CD4-positive, alpha-beta memory T cell (primary cell): ENCODE measurements at regions not wholly inside any gene's neighbourhood (a gene's known extent, or its start where the extent isn't known, plus 50 kb on each side); places are given as distances from the start of the nearest gene placed in this dataset.

Source experiments
- CTCF ChIA-PET: fragments of 350-600 bp; sonication (Branson Sonifier 250); formaldehyde crosslinking; loops from one replicate; lab custom pipeline; 2021; ENCODE audit warnings: inconsistent platforms; ENCODE audit not compliant: partially characterized antibody; lab: Charles Lee
- POLR2A ChIA-PET: fragments of 350-600 bp; sonication (Branson Sonifier 250); formaldehyde crosslinking; loops from one replicate; lab custom pipeline; 2021; ENCODE audit not compliant: partially characterized antibody; lab: Charles Lee
- DNase-seq, 5 donors: peaks; one replicate each; pipeline versions ENCODE4 v3.0.0 to v3.0.0-alpha.2; 2020 to 2022; ENCODE audit warnings: mixed read lengths in 1 of 5
- H3K27ac ChIP-seq: one replicate; pipeline ENCODE4 v1.7.0; 2013; ENCODE audit warnings: low read depth, low read length
- H3K27me3 ChIP-seq: 2 replicates; pipeline ENCODE4 v1.7.0; 2013; ENCODE audit warnings: mild to moderate bottlenecking, low read length, moderate library complexity; ENCODE audit not compliant: insufficient read depth
- H3K36me3 ChIP-seq: 2 replicates; pipeline ENCODE4 v1.7.0; 2013; ENCODE audit warnings: mild to moderate bottlenecking, low read length, moderate library complexity; ENCODE audit not compliant: insufficient read depth
- H3K4me1 ChIP-seq: 2 replicates; pipeline ENCODE4 v1.7.0; 2013; ENCODE audit warnings: mild to moderate bottlenecking, low read length, moderate library complexity; ENCODE audit not compliant: insufficient read depth
- H3K4me3 ChIP-seq, 2 donors: one replicate each; pipeline ENCODE4 v1.7.0; 2013; ENCODE audit warnings: low read length in 2 of 2, mild to moderate bottlenecking in 1 of 2
- H3K9me3 ChIP-seq, 2 donors: one replicate each; pipeline ENCODE4 v1.7.0; 2013; ENCODE audit warnings: low read length in 2 of 2, control low read depth in 1 of 2; ENCODE audit not compliant: control insufficient read depth in 1 of 2
- H3K27ac Mint-ChIP-seq, 7 donors: one replicate each; pipeline ENCODE4 v1.8.0; 2020 to 2021; ENCODE audit warnings: mixed read lengths in 7 of 7, mild to moderate bottlenecking in 6 of 7, inconsistent platforms in 3 of 7, moderate library complexity in 3 of 7
- H3K27me3 Mint-ChIP-seq, 2 donors: one replicate each; pipeline ENCODE4 v1.8.0; 2020 to 2021; ENCODE audit warnings: mixed read lengths in 2 of 2
- H3K36me3 Mint-ChIP-seq, 2 donors: one replicate each; pipeline ENCODE4 v1.8.0; 2020 to 2021; ENCODE audit warnings: mixed read lengths in 2 of 2, inconsistent platforms in 1 of 2, mild to moderate bottlenecking in 1 of 2
- H3K4me1 Mint-ChIP-seq, 4 donors: one replicate each; pipeline ENCODE4 v1.8.0; 2020 to 2021; ENCODE audit warnings: mixed read lengths in 4 of 4, mild to moderate bottlenecking in 1 of 4
- H3K4me3 Mint-ChIP-seq, 8 donors: one replicate each; pipeline ENCODE4 v1.8.0; 2020 to 2021; ENCODE audit warnings: mixed read lengths in 8 of 8, mild to moderate bottlenecking in 7 of 8, moderate library complexity in 6 of 8, inconsistent platforms in 3 of 8
- H3K9me3 Mint-ChIP-seq, 8 donors: one replicate each; pipeline ENCODE4 v1.8.0; 2020 to 2021; ENCODE audit warnings: mixed read lengths in 8 of 8, mild to moderate bottlenecking in 5 of 8, inconsistent platforms in 3 of 8, moderate library complexity in 1 of 8
- intact Hi-C: fragments of 100-400 bp; cut with micrococcal nuclease; formaldehyde crosslinking; loops from one replicate; pipeline ENCODE4 v1.15.1; 2023

DNA sequence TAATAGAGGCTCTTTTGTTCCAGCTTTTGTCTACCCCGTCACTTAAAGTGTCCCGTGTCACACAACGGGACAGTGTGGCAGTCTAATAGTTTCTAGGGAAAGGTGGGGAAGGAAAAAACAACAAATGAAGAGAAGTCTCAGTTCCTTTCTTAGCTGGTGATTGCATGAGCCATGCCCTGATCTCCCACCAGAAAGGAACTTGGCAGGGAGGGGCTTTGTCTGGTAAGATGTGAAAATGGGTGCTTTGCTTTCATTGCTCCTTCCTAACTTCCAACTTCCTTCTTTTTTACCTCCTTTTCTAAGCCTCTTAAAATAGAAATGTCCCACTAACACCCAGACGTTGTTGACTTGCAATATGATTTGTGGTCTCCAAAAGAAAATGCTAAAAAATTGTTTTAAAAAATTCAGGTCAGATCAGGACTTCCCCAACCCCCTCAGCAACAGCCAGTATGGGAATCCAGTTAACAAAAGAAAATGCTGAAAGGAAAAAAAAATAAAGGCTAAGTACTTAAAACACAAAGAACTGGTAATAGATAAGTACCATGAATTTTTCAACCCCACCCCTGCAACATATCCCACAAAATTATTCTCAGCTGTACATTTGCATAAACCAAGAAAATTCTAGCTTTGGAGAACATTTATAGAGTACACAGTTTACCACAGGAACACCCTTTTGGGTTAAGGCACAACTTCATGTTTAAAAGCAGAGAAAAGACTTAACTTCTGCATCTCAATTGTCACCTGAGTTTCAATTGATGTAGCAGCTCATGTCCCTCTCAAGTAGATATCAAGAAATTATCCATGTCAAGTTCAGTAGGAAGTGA, 106.2 kb downstream of the NIBAN1 start:
- POLR2A ChIA-PET = interaction anchor here (0.8 to 3.6 kb wide), 4 partner anchors 23 to 47 kb away, joined by 3 to 38 read pairs (median 4); no protein-coding TSS in a partner anchor
- H3K4me1 Mint-ChIP-seq = peaks cover 32 to 50% (median 39%) of the 10 kb centered on the region in 4 donors
- CTCF ChIA-PET = interaction anchor here (0.8 to 1.4 kb wide), 5 partner anchors 9 to 113 kb away, joined by 3 to 5 read pairs (median 3); partner anchors contain the start of gene NIBAN1
- peak overlapping the region in 5 of 8 donors; percentile 7 to 69 (median 57) for H3K4me3 Mint-ChIP-seq
- no peaks in the 10 kb centered on the region for H3K9me3 ChIP-seq
- intact Hi-C loops = loop anchor here (1.0 to 10.0 kb wide), 3 partner anchors 22 to 113 kb away; partner anchors contain the start of gene EDEM3
- peaks cover 0 to 3% (median 1%) of the 10 kb centered on the region in 8 donors for H3K9me3 Mint-ChIP-seq
- H3K36me3 ChIP-seq = no peaks in the 10 kb centered on the region
- H3K36me3 Mint-ChIP-seq = peaks cover 21 to 27% of the 10 kb centered on the region in 2 donors
- DNase-seq = no peak
- peaks cover 0 to 2% of the 10 kb centered on the region in 2 donors for H3K27me3 Mint-ChIP-seq
- H3K27ac ChIP-seq = peak overlapping the region; percentile 43
- no peak overlapping the region for H3K4me3 ChIP-seq
- H3K4me1 ChIP-seq = peaks cover 33% of the 10 kb centered on the region
- no peaks in the 10 kb centered on the region for H3K27me3 ChIP-seq
- peak overlapping the region; percentile 81 to 95 (median 90) for H3K27ac Mint-ChIP-seq

DNA sequence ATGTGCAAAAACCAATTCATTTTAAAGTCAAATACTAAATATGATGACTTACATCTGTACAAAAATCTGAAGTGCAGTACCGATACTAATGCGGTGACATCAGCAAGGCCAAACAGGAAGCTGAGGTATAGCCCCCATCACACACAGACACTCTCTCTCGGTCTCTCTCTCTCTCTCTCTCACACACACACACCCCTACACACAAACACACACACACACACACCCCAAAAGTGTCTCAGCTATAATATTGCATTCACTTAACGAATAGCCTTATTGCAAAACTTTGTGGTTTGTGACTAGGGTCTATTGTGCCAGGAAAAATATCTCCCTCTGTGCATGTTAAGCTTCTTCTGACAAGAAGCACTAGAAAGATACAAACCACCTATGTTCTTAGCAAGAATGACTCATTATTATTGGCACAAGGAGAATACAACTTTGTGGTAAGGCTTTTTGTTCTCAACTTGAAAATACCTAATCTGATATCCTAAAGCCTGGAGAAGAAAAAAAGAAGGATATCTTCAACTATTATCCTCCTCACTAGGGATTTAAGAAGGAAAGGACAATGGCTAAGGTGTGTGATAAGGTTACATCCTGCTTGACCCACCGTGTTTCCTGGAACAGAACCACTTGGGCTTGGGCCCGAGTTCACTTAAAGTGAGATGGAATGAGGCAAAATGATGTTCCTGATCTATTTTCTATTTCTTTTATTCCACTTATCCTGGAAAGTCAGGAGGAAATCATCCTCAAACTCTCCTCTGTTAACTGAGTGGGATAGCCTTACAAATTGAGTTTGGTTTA, 107.1 kb downstream of the NIBAN1 start:
- H3K4me1 Mint-ChIP-seq = peaks cover 32 to 50% (median 39%) of the 10 kb centered on the region in 4 donors
- H3K36me3 Mint-ChIP-seq = peaks cover 13 to 24% of the 10 kb centered on the region in 2 donors
- H3K27ac Mint-ChIP-seq = peak overlapping the region; percentile 81 to 95 (median 90)
- ChIA-PET POLR2A (interaction anchor here (0.6 to 3.6 kb wide), 11 partner anchors 8 to 114 kb away, joined by 3 to 38 read pairs (median 4); partner anchors contain the start of gene NIBAN1), CTCF (interaction anchor here (1.2 to 1.5 kb wide), 3 partner anchors 25 to 107 kb away, joined by 3 read pairs; partner anchors contain the start of gene NIBAN1)
- peaks cover 0 to 3% (median 0%) of the 10 kb centered on the region in 8 donors for H3K9me3 Mint-ChIP-seq
- peak overlapping the region; percentile 43 for H3K27ac ChIP-seq
- no peaks in the 10 kb centered on the region for H3K36me3 ChIP-seq
- H3K4me1 ChIP-seq = peaks cover 33% of the 10 kb centered on the region
- H3K27me3 Mint-ChIP-seq = peaks cover 0 to 2% of the 10 kb centered on the region in 2 donors
- peak; percentile 73 to 86 (median 76) for DNase-seq
- no peak overlapping the region for H3K4me3 ChIP-seq
- peak overlapping the region; percentile 19 to 77 (median 58) for H3K4me3 Mint-ChIP-seq
- H3K27me3 ChIP-seq = no peaks in the 10 kb centered on the region
- intact Hi-C loops = loop anchor here (1.0 to 10.0 kb wide), 4 partner anchors 23 to 112 kb away; partner anchors contain the start of gene EDEM3
- no peaks in the 10 kb centered on the region for H3K9me3 ChIP-seq

DNA sequence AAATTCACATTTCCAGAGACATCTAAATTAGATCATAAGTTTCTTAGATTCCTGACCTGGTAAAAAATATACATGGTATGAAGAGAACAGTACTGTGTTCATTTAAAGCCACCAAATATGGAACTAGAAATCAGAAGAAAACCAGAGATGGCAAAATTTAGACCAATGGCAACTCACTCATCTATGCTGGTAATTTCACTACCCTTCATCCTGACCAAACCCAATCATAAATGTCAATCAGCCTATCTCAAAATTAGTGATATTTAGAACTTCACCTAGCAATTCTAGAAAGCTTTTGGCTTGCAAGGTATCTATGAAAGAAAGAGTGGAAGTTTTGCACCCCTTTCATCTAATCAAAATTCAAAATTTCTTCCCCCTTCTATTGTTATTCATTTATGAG, 107.7 kb downstream of the NIBAN1 start:
- DNase-seq = no peak
- H3K9me3 Mint-ChIP-seq = peaks cover 0 to 3% (median 0%) of the 10 kb centered on the region in 8 donors
- peak overlapping the region in 7 of 8 donors; percentile 19 to 77 (median 59) for H3K4me3 Mint-ChIP-seq
- H3K27ac ChIP-seq = peak overlapping the region; percentile 43
- ChIA-PET CTCF (interaction anchor here (1.2 to 1.5 kb wide), 3 partner anchors 26 to 108 kb away, joined by 3 to 4 read pairs (median 3); partner anchors contain the start of gene NIBAN1), POLR2A (interaction anchor here (0.7 to 3.6 kb wide), 8 partner anchors 8 to 107 kb away, joined by 3 to 38 read pairs (median 8); partner anchors contain the start of gene NIBAN1)
- peaks cover 32 to 50% (median 39%) of the 10 kb centered on the region in 4 donors for H3K4me1 Mint-ChIP-seq
- H3K9me3 ChIP-seq = no peaks in the 10 kb centered on the region
- H3K4me3 ChIP-seq = no peak overlapping the region
- peaks cover 33% of the 10 kb centered on the region for H3K4me1 ChIP-seq
- peaks cover 0 to 2% of the 10 kb centered on the region in 2 donors for H3K27me3 Mint-ChIP-seq
- H3K27ac Mint-ChIP-seq = peak overlapping the region; percentile 81 to 95 (median 90)
- intact Hi-C loops = loop anchor here (1.0 to 10.0 kb wide), 3 partner anchors 26 to 112 kb away; partner anchors contain the start of gene EDEM3
- H3K36me3 Mint-ChIP-seq = peaks cover 13 to 21% of the 10 kb centered on the region in 2 donors
- no peaks in the 10 kb centered on the region for H3K36me3 ChIP-seq
- H3K27me3 ChIP-seq = no peaks in the 10 kb centered on the region

DNA sequence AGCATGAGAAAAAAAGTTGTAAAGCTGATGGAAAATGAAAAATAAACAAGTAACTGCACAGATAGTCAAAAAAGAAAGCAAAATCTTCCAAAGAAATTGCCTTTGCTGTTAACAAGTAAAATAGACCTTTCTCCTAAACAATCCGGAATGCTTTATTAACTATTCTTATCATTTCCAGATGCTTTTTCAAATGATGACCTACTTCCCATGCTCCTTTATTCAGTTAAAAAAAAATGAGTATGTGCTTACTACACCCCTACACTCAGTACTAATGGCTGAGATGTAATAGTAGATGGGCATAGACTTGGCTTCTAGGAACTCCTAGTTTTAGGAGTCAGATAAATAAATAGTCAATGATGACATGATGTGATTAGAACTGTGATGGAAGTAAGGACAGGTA, 108.5 kb downstream of the NIBAN1 start:
- no peak overlapping the region for H3K4me3 ChIP-seq
- DNase-seq = no peak
- Mint-ChIP-seq H3K27ac (peak overlapping the region; percentile 20 to 95 (median 88)), H3K4me3 (peak overlapping the region in 2 of 8 donors; percentile 2 to 7), H3K36me3 (peaks cover 12 to 20% of the 10 kb centered on the region in 2 donors), H3K9me3 (peaks cover 0 to 3% (median 0%) of the 10 kb centered on the region in 8 donors), H3K4me1 (peaks cover 31 to 51% (median 38%) of the 10 kb centered on the region in 4 donors), H3K27me3 (peaks cover 0 to 2% of the 10 kb centered on the region in 2 donors)
- ChIA-PET POLR2A (interaction anchor here (1.0 to 3.6 kb wide), 5 partner anchors 9 to 108 kb away, joined by 3 to 38 read pairs (median 17); partner anchors contain the start of gene NIBAN1), CTCF (interaction anchor here (1.5 kb wide), 2 partner anchors 25 to 57 kb away, joined by 3 to 4 read pairs; no protein-coding TSS in a partner anchor)
- no peaks in the 10 kb centered on the region for H3K27me3 ChIP-seq
- intact Hi-C loops = loop anchor here (1.0 to 10.0 kb wide), 3 partner anchors 26 to 111 kb away; partner anchors contain the start of gene EDEM3
- H3K9me3 ChIP-seq = no peaks in the 10 kb centered on the region
- no peaks in the 10 kb centered on the region for H3K36me3 ChIP-seq
- no peak overlapping the region for H3K27ac ChIP-seq
- H3K4me1 ChIP-seq = peaks cover 33% of the 10 kb centered on the region

DNA sequence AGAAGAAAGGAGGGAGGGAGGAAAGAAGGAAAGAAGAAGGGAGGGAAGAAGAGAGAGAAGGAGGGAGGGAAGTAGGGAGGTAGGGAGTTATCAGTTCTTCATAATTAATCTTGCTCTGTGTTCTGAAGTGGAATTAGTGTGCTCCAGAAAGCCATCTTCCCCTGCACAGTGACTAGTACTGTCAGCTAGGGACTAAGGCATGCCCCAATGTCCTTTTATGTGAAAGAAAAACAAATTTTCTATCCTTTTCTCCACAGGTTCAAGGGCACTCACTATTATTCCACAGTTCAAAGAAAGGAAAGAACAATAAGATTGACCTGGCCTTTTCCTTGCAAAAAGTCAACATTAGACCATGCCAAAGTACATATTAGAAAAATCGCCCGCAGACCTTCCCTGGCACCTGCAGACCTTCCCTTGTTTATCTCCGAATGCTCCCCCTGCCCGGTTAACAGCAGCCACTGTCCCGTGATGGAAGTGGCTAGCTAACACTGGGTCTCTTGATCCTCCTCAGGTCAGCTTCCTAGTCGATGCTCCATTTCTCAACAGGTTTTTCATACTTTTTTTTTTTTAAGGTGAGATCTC, 107.2 kb upstream of the EDEM3 start:
- no peaks in the 10 kb centered on the region for H3K27me3 Mint-ChIP-seq
- Histone ChIP-seq H3K9me3 (no peaks in the 10 kb centered on the region), H3K4me3 (no peak overlapping the region), H3K4me1 (peaks cover 16% of the 10 kb centered on the region), H3K36me3 (no peaks in the 10 kb centered on the region), H3K27ac (no peak overlapping the region), H3K27me3 (no peaks in the 10 kb centered on the region)
- CTCF ChIA-PET = interaction anchor here (0.9 kb wide), 1 partner anchor 34 kb away, joined by 5 read pairs; no protein-coding TSS in a partner anchor
- H3K4me1 Mint-ChIP-seq = peaks cover 13 to 26% (median 16%) of the 10 kb centered on the region in 4 donors
- no peak for DNase-seq
- H3K4me3 Mint-ChIP-seq = no peak overlapping the region
- intact Hi-C loops = loop anchor here (10.0 kb wide), 1 partner anchor 107 kb away; the partner anchor contains the start of gene EDEM3
- H3K9me3 Mint-ChIP-seq = peaks cover 0 to under 1% (median 0%) of the 10 kb centered on the region in 8 donors
- H3K27ac Mint-ChIP-seq = peak overlapping the region in 3 of 7 donors; percentile 30 to 43 (median 36)
- peaks cover 9 to 13% of the 10 kb centered on the region in 2 donors for H3K36me3 Mint-ChIP-seq
- POLR2A ChIA-PET = interaction anchor here (0.6 to 1.3 kb wide), 3 partner anchors 9 to 46 kb away, joined by 3 to 4 read pairs (median 3); no protein-coding TSS in a partner anchor
